Right atrium auricular region (tissue), 2 donors: ENCODE measurements at regions not wholly inside any gene's neighbourhood (a gene's known extent, or its start where the extent isn't known, plus 50 kb on each side); places are given as distances from the start of the nearest gene placed in this dataset.
A peak's percentile ranks its signal among the peaks of the same experiment; 100 is the strongest.

ENCODE experiments used
- DNase-seq: peaks from one replicate; pipeline ENCODE4 v3.0.0-alpha.2; 2019; ENCODE audit warnings: low spot score
- H3K27ac ChIP-seq, 2 donors: fragments of 200-600 bp; sonication (generic); 1 replicate in 1 of 2; 2 replicates in 1 of 2; pipeline ENCODE4 v1.5.1; 2016 to 2019
- H3K27me3 ChIP-seq, 2 donors: fragments of 200-600 bp; sonication (generic); one replicate each; pipeline versions ENCODE4 v1.5.1 to v1.6.0; 2017 to 2019
- H3K36me3 ChIP-seq: fragments of 200-600 bp; sonication (generic); one replicate; pipeline ENCODE4 v1.5.1; 2016
- H3K4me1 ChIP-seq, 2 donors: fragments of 200-600 bp; sonication (generic); one replicate each; pipeline versions ENCODE4 v1.5.1 to v1.6.0; 2017 to 2019
- H3K4me3 ChIP-seq, 2 donors: fragments of 200-600 bp; sonication (generic); 1 replicate in 1 of 2; 2 replicates in 1 of 2; pipeline ENCODE4 v1.5.1; 2017 to 2019; ENCODE audit warnings: mild to moderate bottlenecking in 1 of 2, moderate library complexity in 1 of 2
- H3K9me3 ChIP-seq, 2 donors: fragments of 200-600 bp; sonication (generic); one replicate each; pipeline ENCODE4 v1.5.1; 2019
- TF ChIP-seq, protein P1 (sequence below), 2 donors: fragments of 200-600 bp; sonication (generic); IDR thresholded peaks; one replicate each; pipeline ENCODE4 v1.5.1; 2019; ENCODE audit warnings: antibody characterized with exemption in 2 of 2

GRCh38 chr1:60936163-60936562 is 146.2 kb upstream of the NFIA start:
- H3K9me3 ChIP-seq = no peaks in the 10 kb centered on the region
- peaks cover 0 to 22% of the 10 kb centered on the region in 2 donors for H3K4me1 ChIP-seq
- H3K27me3 ChIP-seq = no peaks in the 10 kb centered on the region
- no peaks in the 10 kb centered on the region for H3K36me3 ChIP-seq
- DNase-seq = no peak
- TF ChIP-seq, protein P1, sequence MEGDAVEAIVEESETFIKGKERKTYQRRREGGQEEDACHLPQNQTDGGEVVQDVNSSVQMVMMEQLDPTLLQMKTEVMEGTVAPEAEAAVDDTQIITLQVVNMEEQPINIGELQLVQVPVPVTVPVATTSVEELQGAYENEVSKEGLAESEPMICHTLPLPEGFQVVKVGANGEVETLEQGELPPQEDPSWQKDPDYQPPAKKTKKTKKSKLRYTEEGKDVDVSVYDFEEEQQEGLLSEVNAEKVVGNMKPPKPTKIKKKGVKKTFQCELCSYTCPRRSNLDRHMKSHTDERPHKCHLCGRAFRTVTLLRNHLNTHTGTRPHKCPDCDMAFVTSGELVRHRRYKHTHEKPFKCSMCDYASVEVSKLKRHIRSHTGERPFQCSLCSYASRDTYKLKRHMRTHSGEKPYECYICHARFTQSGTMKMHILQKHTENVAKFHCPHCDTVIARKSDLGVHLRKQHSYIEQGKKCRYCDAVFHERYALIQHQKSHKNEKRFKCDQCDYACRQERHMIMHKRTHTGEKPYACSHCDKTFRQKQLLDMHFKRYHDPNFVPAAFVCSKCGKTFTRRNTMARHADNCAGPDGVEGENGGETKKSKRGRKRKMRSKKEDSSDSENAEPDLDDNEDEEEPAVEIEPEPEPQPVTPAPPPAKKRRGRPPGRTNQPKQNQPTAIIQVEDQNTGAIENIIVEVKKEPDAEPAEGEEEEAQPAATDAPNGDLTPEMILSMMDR (IDR thresholded peaks at IDR 0.05) = no peak
- H3K27ac ChIP-seq = peak overlapping the region; percentile 11 to 39
- no peak overlapping the region for H3K4me3 ChIP-seq

GRCh38 chr1:60935599-60936110 is 146.7 kb upstream of the NFIA start:
- Histone ChIP-seq H3K4me3 (no peak overlapping the region), H3K27ac (no peak overlapping the region), H3K9me3 (no peaks in the 10 kb centered on the region), H3K4me1 (peaks cover 0 to 22% of the 10 kb centered on the region in 2 donors), H3K36me3 (no peaks in the 10 kb centered on the region), H3K27me3 (no peaks in the 10 kb centered on the region)
- TF ChIP-seq, protein P1 (IDR thresholded peaks at IDR 0.05) = no peak
- no peak for DNase-seq

GRCh38 chr1:60930130-60930529 is 152.2 kb upstream of the NFIA start:
- no peak overlapping the region for H3K27ac ChIP-seq
- DNase-seq = no peak
- no peaks in the 10 kb centered on the region for H3K9me3 ChIP-seq
- H3K4me1 ChIP-seq = peaks cover 0 to 7% of the 10 kb centered on the region in 2 donors
- H3K27me3 ChIP-seq = no peaks in the 10 kb centered on the region
- no peaks in the 10 kb centered on the region for H3K36me3 ChIP-seq
- H3K4me3 ChIP-seq = no peak overlapping the region
- TF ChIP-seq, protein P1 (IDR thresholded peaks at IDR 0.05) = no peak

DNA sequence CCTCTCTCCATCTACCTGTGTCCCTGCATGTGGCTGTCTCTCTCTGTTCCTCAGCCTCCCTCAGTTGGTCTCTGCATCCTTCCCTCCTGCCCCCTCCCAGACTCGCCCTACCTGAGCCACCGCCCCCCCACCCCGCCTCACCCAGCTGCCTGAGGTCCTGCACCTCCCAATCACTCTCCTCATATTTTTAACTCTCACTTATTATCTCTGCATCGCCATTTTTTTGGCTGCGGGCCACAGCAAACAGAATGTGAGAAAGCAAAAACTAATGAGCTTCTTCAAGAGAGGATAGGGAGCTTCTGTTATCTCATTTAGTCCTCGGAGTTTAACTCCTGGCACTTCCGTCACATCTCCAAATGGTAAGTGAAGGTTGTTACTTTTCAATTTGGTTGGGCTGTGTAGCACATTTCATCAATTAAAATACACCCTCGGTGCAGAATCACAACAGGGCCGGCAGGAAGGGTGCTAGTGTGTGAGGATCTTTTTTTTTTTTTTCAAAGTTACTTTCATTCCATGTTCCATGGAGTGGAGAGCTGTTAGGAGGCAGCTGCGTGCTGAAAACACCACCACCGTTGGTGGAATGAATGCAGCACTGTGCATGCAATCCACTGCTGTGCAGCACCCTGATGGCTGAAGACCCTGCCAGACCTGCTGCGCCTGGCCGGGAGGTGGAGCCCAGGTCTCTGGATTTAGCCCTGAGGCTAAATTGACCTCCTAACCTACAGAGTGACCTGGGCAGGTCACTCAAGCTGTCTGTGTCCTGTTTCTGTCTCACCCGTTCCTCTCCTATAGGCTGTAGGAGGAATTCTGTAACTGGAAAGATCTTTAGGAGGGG is 157.2 kb upstream of the NFIA start:
- no peaks in the 10 kb centered on the region for H3K27me3 ChIP-seq
- no peak for DNase-seq
- H3K4me1 ChIP-seq = peaks cover 0 to 40% of the 10 kb centered on the region in 2 donors
- peak overlapping the region in 1 of 2 donors; percentile 11 for H3K4me3 ChIP-seq
- H3K9me3 ChIP-seq = no peaks in the 10 kb centered on the region
- TF ChIP-seq, protein P1 (IDR thresholded peaks at IDR 0.05) = no peak
- H3K27ac ChIP-seq = peak overlapping the region; percentile 46 to 65
- no peaks in the 10 kb centered on the region for H3K36me3 ChIP-seq

GRCh38 chr1:60924165-60924564 is 158.2 kb upstream of the NFIA start:
- Histone ChIP-seq H3K27me3 (no peaks in the 10 kb centered on the region), H3K36me3 (no peaks in the 10 kb centered on the region), H3K4me1 (peaks cover 0 to 40% of the 10 kb centered on the region in 2 donors), H3K27ac (peak overlapping the region; percentile 46 to 65), H3K4me3 (no peak overlapping the region), H3K9me3 (no peaks in the 10 kb centered on the region)
- no peak for DNase-seq
- TF ChIP-seq, protein P1 (IDR thresholded peaks at IDR 0.05) = no peak
